ENCODE measurements at regions not wholly inside any gene's neighbourhood (a gene's known extent, or its start where the extent isn't known, plus 50 kb on each side); places are given as distances from the start of the nearest gene placed in this dataset.

GRCh38 chr13:63882052-63882451 lies 2466.4 kb upstream of the PCDH20 start:
- Histone ChIP-seq H3K9me2 (replicated peaks; ENCODE audit: control insufficient read depth, low read length) (no peaks in the 10 kb centered on the region), H3K27ac (ENCODE audit: low read depth, low read length) (no peak overlapping the region), H3K4me3 (ENCODE audit: low read length) (no peak overlapping the region), H3K4me2 (ENCODE audit: low read length) (no peak overlapping the region), H3K9me3 (ENCODE audit: control insufficient read depth, insufficient read depth, low read length) (no peaks in the 10 kb centered on the region), H4K20me1 (ENCODE audit: control insufficient read depth, insufficient read depth, low read depth, low read length) (no peaks in the 10 kb centered on the region), H3F3A (ENCODE audit: control insufficient read depth, insufficient read depth) (no peaks in the 10 kb centered on the region), H3K4me1 (ENCODE audit: control insufficient read depth, low read length) (no peaks in the 10 kb centered on the region), H3K36me3 (ENCODE audit: control insufficient read depth, low read length) (no peaks in the 10 kb centered on the region), H3K79me2 (ENCODE audit: control insufficient read depth, low read length) (no peaks in the 10 kb centered on the region), H3K27me3 (ENCODE audit: control insufficient read depth, low read length) (no peaks in the 10 kb centered on the region)
- TF ChIP-seq CTCF (IDR thresholded peaks at IDR 0.05; ENCODE audit: low read depth, low read length, poor library complexity, severe bottlenecking) (no peak), EZH2phosphoT487 (IDR thresholded peaks at IDR 0.05; ENCODE audit: borderline replicate concordance, low read length) (no peak)

DNA sequence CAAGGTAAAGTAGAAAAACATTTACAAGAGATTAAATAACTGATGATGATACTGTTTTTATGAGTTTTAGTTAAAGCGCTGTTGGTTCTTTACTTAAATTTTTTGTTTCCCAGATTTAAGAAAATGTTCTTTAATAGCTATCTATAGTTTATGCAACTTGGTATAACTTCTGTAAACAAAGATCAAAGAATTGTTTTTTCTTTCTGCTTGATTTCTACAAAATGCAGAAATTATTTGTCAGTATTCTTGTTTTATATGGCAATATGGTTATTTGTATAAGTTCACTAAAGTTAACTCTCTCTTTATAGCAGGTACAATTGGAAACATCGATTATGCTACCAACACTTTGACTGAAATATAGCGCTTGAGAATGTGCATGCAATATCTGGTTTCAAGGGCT lies 2465.1 kb upstream of the PCDH20 start:
- Histone ChIP-seq H3K4me3 (ENCODE audit: low read length) (no peak overlapping the region), H3K4me1 (ENCODE audit: control insufficient read depth, low read length) (no peaks in the 10 kb centered on the region), H3K79me2 (ENCODE audit: control insufficient read depth, low read length) (no peaks in the 10 kb centered on the region), H4K20me1 (ENCODE audit: control insufficient read depth, insufficient read depth, low read depth, low read length) (no peaks in the 10 kb centered on the region), H3K9me2 (replicated peaks; ENCODE audit: control insufficient read depth, low read length) (no peaks in the 10 kb centered on the region), H3K4me2 (ENCODE audit: low read length) (no peak overlapping the region), H3K36me3 (ENCODE audit: control insufficient read depth, low read length) (no peaks in the 10 kb centered on the region), H3K9me3 (ENCODE audit: control insufficient read depth, insufficient read depth, low read length) (no peaks in the 10 kb centered on the region), H3F3A (ENCODE audit: control insufficient read depth, insufficient read depth) (no peaks in the 10 kb centered on the region), H3K27me3 (ENCODE audit: control insufficient read depth, low read length) (no peaks in the 10 kb centered on the region), H3K27ac (ENCODE audit: low read depth, low read length) (no peak overlapping the region)
- TF ChIP-seq EZH2phosphoT487 (IDR thresholded peaks at IDR 0.05; ENCODE audit: borderline replicate concordance, low read length) (no peak), CTCF (IDR thresholded peaks at IDR 0.05; ENCODE audit: low read depth, low read length, poor library complexity, severe bottlenecking) (no peak)

GRCh38 chr13:63873936-63874335 lies 2458.3 kb upstream of the PCDH20 start:
- Histone ChIP-seq H3K4me3 (ENCODE audit: low read length) (no peak overlapping the region), H3K27me3 (ENCODE audit: control insufficient read depth, low read length) (no peaks in the 10 kb centered on the region), H3K4me2 (ENCODE audit: low read length) (no peak overlapping the region), H3K9me2 (replicated peaks; ENCODE audit: control insufficient read depth, low read length) (no peaks in the 10 kb centered on the region), H3F3A (ENCODE audit: control insufficient read depth, insufficient read depth) (no peaks in the 10 kb centered on the region), H4K20me1 (ENCODE audit: control insufficient read depth, insufficient read depth, low read depth, low read length) (no peaks in the 10 kb centered on the region), H3K27ac (ENCODE audit: low read depth, low read length) (no peak overlapping the region), H3K4me1 (ENCODE audit: control insufficient read depth, low read length) (no peaks in the 10 kb centered on the region), H3K79me2 (ENCODE audit: control insufficient read depth, low read length) (no peaks in the 10 kb centered on the region), H3K9me3 (ENCODE audit: control insufficient read depth, insufficient read depth, low read length) (no peaks in the 10 kb centered on the region), H3K36me3 (ENCODE audit: control insufficient read depth, low read length) (no peaks in the 10 kb centered on the region)
- TF ChIP-seq CTCF (IDR thresholded peaks at IDR 0.05; ENCODE audit: low read depth, low read length, poor library complexity, severe bottlenecking) (no peak), EZH2phosphoT487 (IDR thresholded peaks at IDR 0.05; ENCODE audit: borderline replicate concordance, low read length) (no peak)
